HT-29 (cell line): ENCODE measurements at regions not wholly inside any gene's neighbourhood (a gene's known extent, or its start where the extent isn't known, plus 50 kb on each side); places are given as distances from the start of the nearest gene placed in this dataset.
"Not testable (repeated sequence)": the region's sequence is repeated elsewhere in the genome, so short reads cannot be mapped to it uniquely, and the experiment has no call there.

Source experiments
- DNase-seq: peaks from one replicate; pipeline ENCODE4 v3.0.0-alpha.2; 2015; ENCODE audit warnings: low spot score

DNA sequence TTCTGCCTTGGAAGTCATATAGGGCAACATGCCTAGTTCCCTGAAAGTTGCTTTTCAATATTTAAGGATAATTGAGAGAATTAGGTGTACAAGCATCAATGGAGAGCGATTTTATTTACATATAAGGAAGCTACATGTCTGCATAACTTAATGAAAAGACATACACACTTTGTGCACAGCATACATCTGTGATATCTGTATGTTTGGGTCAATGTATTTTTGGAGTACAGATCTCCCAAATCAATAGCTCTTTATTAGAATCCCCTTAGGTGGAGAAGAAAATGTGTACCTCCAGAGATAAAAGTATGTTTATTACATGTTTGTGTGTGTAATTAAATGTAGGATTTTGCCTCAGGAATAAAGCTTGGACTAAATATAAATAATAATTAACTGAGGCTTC, 373.7 kb upstream of the CCNH start:
- no peak for DNase-seq

DNA sequence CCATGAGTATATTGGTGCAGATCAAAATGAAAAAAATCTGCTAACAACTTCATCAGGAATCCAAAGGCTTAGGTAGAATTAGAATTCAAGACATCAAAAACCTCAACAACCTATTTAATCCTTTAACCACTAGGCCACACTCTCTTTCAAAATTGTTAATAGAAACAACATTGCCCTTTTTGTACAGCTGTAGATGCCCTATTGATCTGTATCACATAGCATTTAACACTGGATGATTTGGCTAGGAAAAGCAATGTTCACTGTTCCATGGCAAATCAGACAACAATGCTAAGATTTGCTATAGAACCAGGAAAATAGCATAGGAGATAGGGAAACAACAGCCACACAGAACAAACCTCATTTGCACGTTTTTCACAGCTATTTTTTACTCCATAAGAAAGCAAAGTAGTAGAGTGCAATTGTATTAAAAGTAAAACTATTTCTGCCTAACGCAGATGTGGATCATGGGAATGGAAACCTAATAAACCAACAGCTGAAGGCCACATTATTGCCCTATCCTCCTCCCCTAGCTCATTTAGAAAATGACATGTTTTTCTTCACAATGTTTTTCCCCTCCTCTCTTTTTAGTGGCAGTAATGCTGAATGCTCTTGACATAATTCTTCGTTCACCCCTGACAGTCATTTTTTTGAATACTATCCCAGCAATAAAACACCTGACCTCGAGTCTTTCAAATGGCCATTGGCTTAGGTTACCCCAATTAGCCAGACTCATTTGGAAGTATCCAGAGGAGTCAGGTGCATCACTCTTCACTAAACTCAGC, 373.0 kb upstream of the CCNH start:
- no peak for DNase-seq

DNA sequence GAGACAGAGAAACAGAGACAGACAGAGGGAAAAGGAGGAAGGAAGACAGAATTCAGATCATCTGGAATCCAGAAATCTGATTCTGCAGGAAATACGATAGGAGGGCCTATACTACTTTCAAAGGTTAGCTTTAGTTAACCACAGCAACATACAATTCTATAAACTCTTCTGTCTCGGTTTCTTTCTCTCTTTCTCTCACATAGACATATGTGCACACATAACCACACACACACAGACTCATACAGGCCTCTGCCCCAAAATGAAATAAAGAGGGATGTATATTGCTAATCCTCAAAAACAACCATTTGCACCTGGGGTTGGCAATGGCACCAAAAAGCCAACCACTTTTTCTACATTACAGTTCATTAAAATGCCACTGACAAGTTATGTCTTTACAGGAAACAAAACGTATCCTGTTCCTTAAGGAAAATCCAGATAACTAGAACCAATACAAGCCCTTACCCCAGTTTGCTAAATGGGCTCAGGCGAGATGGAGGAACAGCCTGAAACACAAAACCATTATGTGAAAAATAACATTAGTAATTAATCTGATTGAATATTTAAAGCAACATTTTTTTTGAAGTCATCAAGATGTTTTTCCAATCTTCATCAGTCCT, 372.3 kb upstream of the CCNH start:
- no peak for DNase-seq

DNA sequence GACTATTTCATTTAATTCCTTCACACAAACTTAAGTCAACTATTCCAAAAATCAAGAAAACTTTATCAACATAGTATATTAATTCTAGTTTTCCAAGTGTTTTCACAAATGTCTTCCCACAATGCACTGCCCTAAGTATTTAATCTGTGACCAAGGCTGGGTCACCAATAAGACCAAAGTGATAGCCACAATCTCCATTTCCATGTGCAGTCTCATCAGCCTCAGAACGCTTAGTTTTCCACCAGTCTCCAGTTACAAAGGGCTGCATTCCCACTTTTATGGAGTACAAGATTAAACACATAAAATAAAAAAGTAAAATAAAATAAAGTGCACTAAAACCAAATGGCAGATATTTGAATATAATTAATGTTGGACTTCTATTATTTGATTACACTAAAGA, 371.6 kb upstream of the CCNH start:
- DNase-seq: no peak

DNA sequence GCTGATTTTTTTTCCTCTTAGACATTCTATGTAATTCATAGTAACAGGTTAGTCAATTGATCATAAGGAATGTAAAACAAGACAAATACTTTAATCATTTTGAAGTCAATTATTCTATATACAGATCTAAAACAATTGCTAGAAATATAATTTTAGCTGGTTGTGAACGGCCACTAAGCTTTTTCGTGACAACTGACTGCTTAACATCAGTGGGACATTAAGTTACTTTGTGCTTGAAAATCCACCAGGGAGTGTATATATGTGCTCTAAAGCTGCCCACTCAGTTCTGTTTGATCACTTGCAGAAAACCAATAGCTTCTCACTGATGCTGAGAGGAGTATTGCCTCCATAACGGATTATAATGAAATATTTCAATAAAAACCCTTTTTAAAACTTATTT, 370.2 kb upstream of the CCNH start:
- no peak for DNase-seq

DNA sequence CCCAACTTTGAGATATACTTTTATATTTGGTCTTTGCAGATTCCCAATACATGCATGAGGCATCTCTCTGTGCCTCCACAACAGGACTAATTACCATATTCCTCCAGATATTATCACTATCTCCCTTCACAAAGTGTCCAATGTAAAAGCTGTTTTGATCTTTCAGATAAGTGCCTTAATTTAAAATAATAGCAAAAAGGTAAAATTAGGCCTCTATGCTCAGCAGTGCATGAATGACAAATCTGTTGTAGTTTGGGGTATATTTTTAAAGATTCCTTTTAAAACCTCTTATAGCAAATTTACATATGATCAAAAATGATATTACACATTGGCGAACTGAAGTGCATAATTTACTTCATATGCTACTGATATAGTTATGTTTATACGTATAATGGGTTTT, 369.2 kb upstream of the CCNH start:
- no peak for DNase-seq

DNA sequence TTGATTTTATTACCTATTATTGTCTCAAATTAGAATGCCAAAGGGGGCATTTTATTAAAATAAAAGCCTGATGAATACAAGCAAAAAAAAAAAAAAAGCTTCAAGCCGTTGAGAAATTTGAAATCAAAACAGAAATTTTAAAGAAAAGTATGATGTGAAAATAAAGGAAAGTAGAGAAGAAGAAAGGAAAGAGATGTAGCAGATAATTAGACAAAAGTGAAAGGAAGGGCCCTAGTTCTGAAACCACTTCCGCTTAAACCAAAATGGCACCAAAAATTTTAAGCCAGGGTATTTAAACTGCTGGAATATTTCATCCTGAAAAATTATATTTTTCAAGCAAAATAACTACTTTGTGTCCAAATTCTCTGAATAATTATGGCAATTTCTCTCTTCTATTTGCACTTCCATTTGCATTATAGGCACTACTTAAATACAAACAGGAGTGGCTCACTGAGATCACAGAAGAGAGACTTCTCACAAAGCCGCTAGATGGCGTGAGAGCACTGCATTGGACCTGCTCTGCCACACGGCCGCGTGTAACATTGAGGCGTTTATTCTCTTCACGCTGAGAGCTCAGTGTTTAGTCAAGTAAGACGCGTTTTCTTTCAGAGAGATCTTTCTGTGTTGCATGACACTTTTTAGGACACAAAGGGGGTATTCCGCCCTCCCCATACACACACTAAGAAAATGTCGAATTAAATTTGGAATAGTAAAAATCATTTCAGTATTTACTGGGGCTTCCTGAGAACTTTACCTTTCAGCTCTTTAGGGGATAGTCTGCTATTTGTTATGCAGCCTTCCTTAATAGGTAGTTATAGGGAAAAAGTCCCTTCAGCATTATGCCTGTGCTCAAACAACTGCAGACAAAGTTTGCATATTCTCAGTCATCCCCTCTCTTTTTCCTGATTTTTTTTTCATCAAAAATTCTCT, 368.4 kb upstream of the CCNH start:
- peak; percentile 92 for DNase-seq

DNA sequence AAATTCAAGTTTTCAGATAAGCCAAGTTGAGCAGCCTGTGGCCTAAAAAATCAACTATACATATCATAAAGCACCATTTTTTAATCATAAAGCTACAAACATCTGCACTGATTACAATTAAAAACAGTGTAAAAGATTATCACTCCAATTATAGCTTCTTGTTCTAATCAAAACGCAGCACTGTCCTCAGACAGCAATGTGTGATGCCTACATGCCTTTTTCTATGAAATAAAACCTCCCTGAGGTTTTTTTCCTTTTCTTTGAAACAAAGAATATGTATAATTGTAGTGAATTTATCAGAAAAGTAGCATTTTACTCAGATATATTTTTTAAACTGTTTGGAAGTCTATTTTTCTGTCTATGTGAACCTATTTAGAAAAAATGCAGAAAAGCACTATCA, 366.1 kb upstream of the CCNH start:
- no peak for DNase-seq

DNA sequence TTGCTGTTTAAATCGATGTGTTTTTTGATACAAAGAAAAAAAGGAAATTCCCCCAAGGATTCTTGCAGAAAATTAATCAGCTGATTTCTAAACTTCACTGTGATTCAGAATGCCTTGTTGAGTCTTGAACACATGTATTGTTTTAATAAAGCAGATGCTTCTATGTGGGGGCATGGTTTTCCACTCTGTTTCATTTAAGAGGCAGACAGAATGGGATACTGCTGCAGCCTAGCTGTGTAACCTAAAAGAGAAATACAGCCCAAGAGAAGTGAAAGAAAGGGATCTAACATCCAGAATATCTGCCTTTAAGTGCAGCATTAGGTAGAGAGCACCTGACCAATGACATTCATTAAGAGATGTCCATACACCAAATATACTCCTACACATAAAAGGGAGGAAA, 365.1 kb upstream of the CCNH start:
- DNase-seq: no peak

DNA sequence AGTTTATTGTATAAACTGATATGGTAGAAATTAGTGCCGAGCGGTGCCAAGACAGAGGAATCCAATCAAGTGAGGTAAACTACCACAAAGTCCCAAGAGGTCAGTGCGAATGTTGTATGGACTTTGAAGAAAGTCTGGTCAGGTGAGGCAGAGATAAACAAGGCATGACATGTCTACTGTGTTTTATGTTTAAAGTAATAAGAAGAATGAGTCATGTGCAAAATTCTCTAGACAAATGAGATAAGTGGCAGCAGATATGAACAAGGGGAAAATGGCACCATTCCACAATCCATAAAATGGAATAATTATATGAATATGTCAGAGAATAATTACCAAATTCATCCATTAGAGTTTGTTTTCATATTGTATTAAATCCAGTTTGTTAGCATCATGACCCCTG, 364.1 kb upstream of the CCNH start:
- DNase-seq: no peak

DNA sequence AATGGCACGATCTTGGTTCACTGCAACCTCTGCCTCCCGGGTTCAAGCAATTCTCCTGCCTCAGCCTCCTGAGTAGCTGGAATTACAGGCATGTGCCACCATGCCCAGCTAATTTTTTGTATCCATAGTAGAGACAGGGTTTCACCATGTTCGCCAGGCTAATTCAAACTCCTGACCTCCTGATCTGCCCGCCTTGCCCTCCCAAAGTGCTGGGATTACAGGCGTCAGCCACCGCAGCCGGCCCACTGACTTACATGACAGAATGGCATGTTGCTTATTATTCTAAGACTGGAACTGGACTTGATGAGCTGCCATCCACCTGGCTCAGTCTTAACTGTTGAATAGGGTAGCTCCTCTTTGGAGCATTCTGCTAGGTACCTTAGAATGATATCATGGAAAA, 363.6 kb upstream of the CCNH start:
- DNase-seq: not testable (repeated sequence)

DNA sequence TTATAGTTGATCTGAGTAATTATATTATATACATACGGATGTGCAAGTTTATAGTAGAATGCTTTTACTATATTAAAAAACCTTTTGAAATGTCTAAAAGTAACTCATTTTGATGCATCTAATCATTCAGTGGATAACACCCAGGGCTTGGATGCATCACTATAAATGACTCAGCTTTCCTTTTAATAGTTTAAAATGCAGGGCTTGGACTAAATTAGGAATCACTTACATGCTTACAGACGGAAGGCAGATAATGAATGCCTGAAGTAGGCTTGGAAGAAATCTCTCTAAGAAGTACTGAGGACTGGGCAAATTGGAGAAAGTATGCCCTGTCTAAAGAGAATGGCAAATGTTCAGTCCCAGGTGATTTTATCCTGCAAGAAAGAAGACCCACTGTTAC, 362.5 kb upstream of the CCNH start:
- DNase-seq: no peak

DNA sequence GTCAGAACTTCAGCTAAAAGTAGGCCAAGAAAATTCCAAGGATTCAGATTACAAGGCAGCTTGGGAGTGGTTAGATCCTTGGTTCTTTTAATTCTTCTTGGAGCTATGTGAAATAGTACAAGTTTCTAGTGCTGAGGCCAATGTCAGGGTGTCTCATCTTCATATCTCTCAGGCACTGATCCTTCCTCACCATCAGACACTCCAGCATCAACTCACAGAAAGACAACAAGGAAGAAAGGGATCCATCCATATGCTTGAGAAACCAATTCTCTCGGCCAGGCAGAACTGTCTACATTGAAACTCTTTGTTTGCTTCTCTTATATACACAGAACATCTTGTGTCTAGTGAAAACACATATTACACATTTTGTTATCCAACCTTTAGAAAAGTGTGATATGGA, 362.1 kb upstream of the CCNH start:
- DNase-seq: no peak

DNA sequence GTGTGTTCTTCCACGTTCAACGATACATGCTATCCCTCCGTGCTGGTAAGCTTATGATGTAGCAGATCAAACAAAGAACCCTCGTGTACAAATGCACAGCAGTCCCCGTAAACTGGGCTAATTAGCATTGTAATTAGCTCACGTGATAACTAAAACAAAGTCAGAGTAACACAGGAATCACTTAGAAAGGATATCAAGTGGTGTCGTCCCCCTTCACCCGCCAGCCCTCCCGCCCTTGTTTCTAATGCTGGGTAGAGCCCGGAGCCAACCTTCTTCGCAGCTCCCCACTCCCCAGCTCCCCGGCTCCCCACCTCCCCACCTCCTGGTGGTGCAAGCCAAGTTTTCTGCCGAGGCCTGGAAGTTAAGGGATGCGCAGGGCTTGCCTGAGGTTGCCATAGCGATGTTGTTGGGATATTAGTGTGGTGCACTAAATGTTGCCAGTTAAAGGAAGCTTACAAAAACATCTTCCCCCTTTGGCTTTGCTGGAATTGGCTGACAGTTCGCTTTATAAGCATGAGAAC, 357.9 kb upstream of the CCNH start:
- no peak for DNase-seq

DNA sequence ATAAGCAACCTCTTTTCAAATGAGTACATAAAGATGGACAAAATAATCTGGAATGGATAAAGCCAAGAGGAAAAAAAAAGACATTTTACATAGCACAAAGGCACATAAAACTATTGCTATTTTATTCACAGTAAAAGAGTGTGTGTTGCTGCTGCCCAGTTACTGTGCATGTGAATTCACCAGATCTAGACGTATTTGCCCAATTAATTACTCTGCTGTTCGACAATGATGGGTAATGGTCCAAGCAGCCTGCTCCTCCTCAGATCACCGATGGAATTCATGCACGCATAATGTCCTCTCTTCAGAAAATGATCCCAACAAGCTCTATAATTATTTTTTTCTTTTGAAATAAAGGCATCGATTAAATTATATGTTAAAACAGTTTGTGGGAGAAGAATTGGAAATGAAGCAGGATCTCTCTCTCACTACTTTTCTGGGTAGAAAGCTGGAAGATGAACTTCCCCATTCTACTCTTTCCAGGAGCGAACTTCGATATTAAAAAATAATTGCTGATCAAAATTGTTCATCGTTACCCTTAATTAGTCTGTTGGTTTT, 357.4 kb upstream of the CCNH start:
- no peak for DNase-seq

DNA sequence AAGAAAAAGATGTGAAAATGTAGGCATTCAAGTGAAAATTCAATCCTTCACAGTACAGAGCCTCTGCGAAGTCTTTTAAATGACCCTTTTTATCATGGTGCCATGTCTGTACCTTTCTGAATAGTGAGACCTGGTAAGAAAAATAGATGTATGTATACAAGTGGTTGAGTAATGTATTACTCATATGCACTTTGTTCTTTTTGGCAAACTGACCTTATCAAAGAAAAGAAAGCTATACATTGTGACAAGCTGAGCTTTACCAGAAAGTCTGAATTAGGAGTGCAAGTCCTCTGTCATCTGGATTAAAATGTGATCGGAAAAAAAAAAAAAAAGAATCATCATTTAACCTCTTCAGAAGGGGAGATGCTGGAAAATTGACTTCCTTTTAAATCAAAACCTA, 356.4 kb upstream of the CCNH start:
- no peak for DNase-seq

DNA sequence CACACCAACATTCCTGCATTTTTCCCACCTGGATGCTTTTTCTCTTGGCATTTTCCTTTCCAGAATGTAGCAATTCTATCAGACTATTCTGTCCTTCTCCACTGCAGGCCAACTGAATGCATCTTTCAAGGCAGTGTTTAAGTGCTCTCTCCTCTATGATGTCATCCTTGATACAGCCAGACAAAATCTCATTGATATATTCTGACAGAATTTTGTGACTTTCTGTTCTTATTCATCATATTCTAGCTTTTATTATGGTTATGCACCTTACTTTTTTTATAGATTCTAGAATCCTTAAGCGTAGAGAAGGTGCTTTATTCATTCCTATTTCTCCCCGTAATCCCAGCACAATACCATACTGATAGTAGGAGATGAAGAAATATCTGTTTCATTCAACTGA, 355.5 kb upstream of the CCNH start:
- DNase-seq: no peak

DNA sequence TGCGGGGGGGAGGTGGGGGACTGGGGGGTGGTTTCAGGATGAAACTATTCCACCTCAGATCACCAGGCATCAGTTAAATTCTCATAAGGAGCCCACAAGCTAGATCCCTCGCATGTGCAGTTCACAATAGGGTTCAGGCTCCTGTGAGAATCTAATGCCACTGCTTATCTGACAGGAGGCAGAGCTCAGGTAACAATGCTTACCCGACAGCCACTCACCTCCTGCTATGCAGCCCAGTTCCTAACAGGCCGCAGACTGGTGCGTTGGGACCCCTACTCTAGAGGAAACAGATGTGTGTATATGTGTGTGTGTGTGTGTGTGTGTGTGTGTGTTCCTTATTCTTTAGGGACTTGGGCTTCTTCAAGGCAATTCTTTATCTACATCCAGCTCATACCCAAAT, 352.3 kb upstream of the CCNH start:
- DNase-seq: no peak

DNA sequence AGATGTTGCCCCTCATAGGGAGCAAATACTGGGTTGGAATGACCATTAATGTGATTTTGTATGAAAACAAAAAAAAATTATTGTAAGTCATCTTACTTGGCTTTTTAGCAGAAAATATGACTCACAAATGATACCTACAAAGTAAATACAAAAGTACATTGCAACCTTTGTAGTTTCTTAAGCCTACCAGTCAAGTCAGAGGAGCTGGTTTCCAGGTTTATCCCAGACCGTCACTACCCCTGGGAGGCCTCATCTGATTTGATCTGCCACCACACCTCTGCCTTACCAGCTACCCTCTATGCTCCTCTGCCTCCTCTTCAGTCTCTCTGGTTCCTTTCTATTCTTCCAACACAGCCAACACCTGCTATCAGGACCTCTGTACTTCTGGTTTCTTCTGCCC, 349.9 kb upstream of the CCNH start:
- no peak for DNase-seq

DNA sequence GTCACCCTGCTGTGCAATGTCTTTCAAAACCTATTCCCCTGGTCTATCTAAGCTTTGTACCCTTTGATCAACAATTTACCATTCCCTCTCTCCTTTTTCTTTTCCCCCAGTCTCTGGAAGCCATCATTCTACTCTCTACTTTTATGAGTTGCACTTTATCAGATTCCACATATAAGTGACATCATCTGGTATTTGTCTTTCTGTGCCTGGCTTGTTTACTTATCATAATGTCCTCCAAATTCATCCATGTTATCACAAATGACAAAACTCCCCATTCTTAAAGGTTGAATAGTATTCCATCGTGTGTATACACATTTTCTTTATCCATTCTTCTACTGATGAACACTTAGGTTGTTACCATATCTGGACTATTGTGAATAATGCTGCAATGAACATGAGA, 344.2 kb upstream of the CCNH start:
- no peak for DNase-seq

DNA sequence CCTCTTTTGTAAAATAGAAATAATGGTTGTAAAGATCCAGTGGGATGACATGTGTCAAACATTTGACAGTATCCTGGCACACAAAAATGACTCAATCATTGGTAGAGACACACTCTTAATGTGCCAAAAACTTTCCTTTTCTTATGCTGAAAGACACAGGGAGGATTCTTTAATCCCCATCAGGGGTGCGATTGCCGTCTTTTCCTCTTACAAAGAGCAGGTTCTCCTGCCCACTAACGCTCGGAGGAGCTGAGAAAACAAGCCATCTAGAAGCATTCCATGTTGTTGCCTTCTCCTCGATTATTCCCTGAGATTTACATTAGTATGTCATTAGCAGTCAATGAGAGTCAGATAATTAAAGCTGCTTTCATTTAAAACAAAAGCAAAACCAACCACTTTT, 342.6 kb upstream of the CCNH start:
- no peak for DNase-seq
